HG03558 (cell line): ENCODE measurements at regions not wholly inside any gene's neighbourhood (a gene's known extent, or its start where the extent isn't known, plus 50 kb on each side); places are given as distances from the start of the nearest gene placed in this dataset.
"Not testable (repeated sequence)": the region's sequence is repeated elsewhere in the genome, so short reads cannot be mapped to it uniquely, and the experiment has no call there.

Experiments used
- ATAC-seq: cut with Tn5 transposase; IDR thresholded peaks from one replicate; pipeline ENCODE4 v1.9.1; 2021; ENCODE audit warnings: moderate number of reproducible peaks; ENCODE audit not compliant: unreplicated experiment; ENCODE audit errors: extremely low read depth

- ATAC-seq: no peak
Observed at GRCh38 chr14:53858345-53858684, 98.3 kb downstream of the BMP4 start.

DNA sequence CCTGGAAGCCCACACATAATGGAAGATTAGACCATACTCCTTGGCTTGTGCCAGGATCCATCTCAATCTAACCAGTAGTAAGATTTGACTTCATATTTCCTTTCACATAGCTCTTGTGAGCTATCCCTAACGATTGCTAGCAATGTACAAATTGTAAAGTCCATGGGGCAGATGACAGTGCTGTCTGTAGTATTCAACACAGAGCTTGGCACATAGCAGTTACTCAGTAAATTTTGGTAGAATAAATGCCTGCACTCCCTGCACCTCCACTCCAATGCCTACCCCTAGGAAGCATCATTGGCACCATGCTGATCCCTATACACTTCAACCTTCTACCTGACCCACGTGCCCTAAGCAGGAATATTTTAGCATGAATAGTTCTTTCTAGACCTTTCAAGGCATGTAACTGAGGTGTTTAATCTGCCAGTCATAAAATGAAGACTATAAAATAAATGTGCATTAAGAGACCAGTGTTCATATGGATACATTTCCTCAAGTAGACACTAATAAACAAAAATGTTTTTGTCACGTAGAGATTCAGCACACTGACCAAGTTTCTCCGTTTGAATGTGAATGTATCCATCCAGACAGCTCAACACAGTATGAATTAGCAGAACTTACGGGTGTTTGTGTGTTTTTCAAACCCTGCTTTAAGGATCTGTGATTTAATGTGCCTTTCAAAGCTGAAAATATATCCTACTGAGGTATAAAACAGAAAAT lies 98.8 kb downstream of the BMP4 start:
- no peak for ATAC-seq

DNA sequence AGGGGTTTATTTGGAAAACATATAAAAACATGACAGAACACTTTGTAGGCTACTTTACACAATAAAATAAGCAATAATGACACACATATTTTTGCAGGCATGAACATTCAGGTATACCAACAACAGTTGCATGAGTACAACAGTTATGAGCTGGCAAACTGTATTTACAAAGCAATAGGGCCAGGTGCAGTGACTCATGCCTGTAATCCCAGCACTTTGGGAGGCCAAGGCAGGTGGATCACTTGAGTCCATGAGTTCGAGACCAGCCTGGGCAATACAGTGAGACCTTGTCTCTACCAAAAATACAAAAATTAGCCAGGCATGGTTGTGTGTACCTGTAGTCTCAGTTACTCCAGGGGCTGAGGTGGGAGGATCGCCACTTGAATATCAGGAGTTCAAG lies 101.1 kb downstream of the BMP4 start:
- ATAC-seq: no peak

GRCh38 chr14:53855127-53855526 lies 101.5 kb downstream of the BMP4 start:
- no peak for ATAC-seq

DNA sequence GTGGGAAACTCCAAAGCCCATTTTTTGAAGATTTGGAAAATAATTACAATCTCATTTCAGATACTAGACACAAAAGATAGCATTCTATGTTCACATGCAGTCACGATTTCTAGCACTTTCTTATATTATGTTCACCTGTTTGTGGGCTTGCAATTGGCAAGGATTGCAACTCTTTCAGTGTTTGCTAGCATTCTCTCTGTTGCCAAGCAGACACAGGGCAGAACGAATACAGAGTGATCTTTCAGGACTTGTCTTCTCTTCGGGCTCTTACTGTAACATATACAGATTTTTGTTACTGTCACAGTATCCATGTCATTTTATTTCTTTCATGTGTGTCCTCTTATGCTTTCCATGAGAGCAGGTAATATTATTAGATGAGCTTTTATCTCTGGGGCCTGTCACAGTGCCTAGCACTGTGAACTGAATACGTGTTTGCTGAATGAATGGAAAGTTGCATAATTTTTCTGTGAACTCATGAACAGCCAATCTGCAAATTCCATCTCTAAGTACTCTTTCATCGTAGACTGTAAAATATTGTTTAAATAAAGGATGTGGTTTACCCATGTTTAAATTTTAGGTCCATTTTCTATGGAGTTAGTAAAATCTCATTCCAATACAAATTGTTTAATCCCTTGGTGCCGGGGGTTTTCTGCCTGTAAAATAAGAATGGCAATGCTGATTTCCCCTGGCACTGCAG lies 105.1 kb downstream of the BMP4 start:
- no peak for ATAC-seq

DNA sequence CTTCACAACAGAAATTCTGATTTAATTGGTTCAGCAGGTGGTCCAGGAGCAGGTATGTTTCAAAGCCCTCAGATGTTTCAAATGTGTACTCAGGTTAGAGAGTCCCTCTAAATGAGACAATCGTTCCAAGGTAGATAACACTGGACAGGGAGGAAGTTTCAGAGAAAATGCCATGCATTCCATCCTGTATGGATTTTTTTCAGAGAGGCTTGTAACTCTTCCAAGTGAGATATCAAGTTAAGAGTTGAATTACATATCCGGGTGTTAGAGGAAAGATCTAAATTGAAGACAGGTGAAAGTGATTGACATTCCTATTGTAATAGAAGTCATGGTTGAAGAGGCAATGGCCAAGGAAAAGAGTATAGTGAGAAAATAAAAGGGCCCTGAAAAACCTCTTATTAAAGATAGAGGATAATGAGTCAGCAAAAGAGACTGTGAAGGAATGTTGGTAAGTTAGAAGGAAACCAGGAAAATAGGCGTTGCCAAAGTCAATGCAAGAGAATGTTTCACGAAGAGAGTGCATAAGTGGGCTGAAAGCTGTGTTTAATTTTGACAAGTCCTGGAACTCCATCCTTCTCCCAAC lies 105.8 kb downstream of the BMP4 start:
- ATAC-seq: no peak

DNA sequence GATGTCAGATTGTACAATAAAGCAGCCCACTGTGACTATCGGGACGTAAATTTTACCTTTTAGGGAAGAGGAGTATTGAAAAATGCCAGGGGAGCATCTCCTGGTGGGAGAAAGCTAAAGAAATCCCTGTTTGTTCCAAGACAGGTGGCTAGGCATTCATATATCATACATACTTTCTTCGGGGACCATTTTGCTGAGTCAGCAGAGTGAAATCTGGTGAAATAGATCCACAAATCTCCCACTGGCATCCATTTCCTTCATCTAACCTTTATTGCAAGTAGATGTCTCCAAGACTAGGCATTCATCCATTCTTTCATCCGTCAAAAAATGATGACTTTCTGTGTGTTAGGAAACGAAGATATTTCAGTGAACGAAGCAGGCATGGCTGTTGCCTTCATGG lies 107.1 kb downstream of the BMP4 start:
- ATAC-seq: no peak

DNA sequence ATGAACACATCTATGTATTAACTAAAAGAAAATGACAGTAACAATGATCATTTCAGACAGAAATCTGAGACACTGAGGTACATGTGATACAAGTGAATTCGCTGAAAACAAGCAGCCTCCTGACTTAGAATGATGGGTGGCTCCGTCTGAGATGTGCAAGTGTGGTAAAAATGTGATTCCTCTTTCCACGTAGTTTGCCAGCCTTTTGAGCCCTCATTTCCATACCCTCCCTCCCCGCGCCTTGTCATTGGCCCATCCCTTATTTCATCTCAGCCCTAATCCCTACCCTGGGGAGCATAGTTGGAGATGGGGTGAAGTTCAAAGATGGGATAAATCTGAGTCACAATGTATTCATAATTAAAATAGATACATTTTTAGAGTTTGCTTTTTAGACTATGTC lies 107.8 kb downstream of the BMP4 start:
- no peak for ATAC-seq

- ATAC-seq: no peak
Observed at GRCh38 chr14:53847881-53848280, 108.7 kb downstream of the BMP4 start.

GRCh38 chr14:53847057-53847456 lies 109.6 kb downstream of the BMP4 start:
- ATAC-seq: no peak

GRCh38 chr14:53845813-53846693 lies 110.6 kb downstream of the BMP4 start:
- ATAC-seq: no peak

GRCh38 chr14:53842938-53843337 lies 113.7 kb downstream of the BMP4 start:
- ATAC-seq: no peak

GRCh38 chr14:53841109-53842099 lies 115.2 kb downstream of the BMP4 start:
- ATAC-seq: no peak

- no peak for ATAC-seq
Observed at GRCh38 chr14:53840444-53840843, 116.2 kb downstream of the BMP4 start.

DNA sequence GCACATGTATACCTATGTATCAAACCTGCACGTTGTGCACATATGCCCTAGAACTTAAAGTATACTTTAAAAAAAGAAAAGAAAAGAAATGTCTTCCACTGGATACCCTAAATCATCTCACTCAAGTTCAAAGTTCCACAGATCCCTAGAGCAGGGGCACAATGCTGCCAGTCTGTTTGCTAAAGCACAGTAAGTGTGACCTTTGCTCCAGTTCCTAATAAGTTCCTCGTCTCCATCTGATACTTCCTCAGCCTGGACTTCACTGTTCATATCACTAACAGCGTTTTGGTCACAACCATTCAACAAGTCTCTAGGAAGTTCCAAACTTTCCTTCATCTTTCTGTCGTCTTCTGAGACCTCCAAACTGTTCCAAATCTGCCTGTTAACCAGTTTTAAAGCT lies 118.3 kb downstream of the BMP4 start:
- no peak for ATAC-seq

GRCh38 chr14:53837656-53838055 lies 119.0 kb downstream of the BMP4 start:
- ATAC-seq: not testable (repeated sequence)

DNA sequence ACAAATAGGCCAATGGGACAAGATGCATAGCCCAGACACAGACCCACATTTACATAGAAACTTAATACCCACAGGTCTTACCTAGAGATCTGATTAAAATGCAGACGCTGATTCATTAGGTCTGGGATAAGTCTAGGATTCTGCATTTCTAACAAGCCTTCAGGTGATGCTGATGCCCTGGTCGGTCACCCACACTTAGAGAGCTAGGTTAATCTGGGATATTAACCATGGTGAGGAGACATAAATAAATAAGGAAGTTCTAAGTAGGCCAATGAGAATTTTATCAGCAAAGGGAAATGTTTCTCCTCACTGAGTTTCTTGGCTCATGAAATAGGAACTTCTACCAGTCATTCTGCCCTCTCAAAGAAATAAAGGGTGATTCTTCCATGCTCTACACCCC lies 120.1 kb downstream of the BMP4 start:
- ATAC-seq: no peak

DNA sequence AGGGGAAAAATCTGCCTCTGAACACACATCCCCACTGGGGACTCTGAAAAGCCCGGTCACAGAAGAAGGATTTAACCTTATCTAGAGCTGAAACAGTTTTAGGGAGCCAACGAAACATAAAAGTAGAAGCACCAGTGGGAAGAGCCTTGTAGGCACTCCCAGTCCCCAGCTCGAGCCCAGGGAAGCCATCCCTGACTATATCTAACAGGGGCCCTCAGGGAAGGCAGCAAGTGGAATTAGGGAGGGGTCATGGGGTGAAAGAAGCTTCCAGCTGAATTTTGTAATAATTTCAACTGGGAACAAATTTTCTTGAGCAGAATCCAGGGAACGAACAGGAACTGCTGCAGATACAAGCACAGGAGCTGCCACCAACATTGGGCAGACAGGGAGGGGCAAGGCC lies 127.8 kb downstream of the BMP4 start:
- no peak for ATAC-seq

DNA sequence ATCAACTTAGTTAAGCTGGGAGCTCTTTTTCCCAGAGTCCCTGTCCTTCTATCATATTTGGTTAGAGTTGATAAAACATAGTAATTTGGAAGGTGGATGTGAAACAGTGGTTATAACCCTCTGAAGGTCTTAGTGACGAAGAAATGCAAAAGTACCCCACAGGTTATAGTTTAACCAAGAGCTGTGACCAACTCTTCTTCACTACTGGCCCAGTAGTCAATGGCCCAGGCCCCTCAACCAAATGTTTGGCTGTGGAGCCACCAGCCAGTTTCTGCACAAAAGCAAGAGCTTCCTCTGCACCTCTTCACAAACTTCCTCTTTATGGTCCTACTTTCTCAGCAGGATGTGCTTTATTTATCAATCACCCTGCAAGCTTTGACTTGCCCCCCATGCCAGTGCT lies 132.6 kb downstream of the BMP4 start:
- peak; percentile 49 for ATAC-seq

GRCh38 chr14:53814392-53814791 lies 142.2 kb downstream of the BMP4 start:
- ATAC-seq: no peak
